ENCODE measurements at regions not wholly inside any gene's neighbourhood (a gene's known extent, or its start where the extent isn't known, plus 50 kb on each side); places are given as distances from the start of the nearest gene placed in this dataset.

DNA sequence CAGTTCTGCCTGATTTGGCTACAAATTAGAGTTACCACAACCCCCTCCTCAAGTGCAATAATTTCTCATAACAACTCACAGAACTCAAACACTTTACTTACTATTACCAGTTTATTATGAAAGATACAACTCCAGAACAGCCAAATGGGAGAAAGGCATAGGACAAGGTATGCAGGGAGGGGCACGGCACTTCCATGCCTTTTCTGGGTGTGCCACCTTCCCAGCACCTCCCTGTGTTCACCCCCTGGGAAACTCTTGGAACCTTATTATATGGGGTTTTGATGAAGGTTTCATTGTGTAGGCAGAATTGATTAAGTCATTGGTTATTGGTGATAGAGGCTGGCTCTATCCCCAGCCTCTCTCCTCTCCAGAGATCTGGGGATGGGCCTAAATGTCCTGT is 66.6 kb upstream of the RAP2B start:
- no peak overlapping the region for H3K27ac ChIP-seq
- no peak for TF ChIP-seq ZFX (IDR thresholded peaks at IDR 0.05; ENCODE audit: borderline replicate concordance)
- TF ChIP-seq, protein P1, sequence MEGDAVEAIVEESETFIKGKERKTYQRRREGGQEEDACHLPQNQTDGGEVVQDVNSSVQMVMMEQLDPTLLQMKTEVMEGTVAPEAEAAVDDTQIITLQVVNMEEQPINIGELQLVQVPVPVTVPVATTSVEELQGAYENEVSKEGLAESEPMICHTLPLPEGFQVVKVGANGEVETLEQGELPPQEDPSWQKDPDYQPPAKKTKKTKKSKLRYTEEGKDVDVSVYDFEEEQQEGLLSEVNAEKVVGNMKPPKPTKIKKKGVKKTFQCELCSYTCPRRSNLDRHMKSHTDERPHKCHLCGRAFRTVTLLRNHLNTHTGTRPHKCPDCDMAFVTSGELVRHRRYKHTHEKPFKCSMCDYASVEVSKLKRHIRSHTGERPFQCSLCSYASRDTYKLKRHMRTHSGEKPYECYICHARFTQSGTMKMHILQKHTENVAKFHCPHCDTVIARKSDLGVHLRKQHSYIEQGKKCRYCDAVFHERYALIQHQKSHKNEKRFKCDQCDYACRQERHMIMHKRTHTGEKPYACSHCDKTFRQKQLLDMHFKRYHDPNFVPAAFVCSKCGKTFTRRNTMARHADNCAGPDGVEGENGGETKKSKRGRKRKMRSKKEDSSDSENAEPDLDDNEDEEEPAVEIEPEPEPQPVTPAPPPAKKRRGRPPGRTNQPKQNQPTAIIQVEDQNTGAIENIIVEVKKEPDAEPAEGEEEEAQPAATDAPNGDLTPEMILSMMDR (IDR thresholded peaks at IDR 0.05) = no peak

DNA sequence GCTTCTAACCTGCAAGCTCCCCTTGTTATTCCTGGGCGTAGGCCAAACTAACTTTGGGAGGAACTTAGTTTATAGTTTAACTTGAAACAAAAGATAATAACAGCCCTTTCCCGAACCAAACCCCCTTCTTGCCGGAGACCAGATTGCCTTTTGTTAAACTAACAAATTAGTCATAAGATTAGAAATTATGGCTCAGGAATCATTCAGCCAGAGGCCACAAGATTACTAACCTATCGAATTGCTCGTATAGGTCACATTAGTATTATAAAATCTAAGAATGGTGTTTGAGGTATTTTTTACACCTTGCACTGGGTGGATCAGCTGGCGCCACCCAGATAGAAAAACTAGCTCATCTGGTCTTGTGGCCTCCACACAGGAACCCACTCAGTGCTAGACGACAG is 65.3 kb upstream of the RAP2B start:
- no peak overlapping the region for H3K27ac ChIP-seq
- TF ChIP-seq, protein P1 (IDR thresholded peaks at IDR 0.05) = no peak
- no peak for TF ChIP-seq ZFX (IDR thresholded peaks at IDR 0.05; ENCODE audit: borderline replicate concordance)

DNA sequence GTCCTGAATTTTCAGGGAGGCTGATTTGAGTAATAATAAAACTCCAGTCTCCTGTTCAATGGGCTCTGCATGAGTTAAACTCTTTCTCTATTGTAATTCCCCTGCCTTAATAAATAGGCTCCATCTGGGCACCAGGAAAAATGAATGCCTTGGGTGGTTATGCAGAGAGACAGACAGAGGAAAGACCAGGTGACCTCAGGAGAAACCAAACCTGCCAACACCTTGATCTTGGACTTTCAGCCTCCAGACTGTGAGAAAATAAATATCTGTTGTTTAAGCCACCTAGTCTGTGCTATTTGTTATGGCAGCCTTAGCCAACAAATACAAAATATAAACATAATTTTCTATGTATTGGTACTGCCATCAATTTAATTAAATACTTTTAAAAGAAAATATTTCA is 64.8 kb upstream of the RAP2B start:
- H3K27ac ChIP-seq = no peak overlapping the region
- TF ChIP-seq, protein P1 (IDR thresholded peaks at IDR 0.05) = no peak
- TF ChIP-seq ZFX (IDR thresholded peaks at IDR 0.05; ENCODE audit: borderline replicate concordance) = no peak

DNA sequence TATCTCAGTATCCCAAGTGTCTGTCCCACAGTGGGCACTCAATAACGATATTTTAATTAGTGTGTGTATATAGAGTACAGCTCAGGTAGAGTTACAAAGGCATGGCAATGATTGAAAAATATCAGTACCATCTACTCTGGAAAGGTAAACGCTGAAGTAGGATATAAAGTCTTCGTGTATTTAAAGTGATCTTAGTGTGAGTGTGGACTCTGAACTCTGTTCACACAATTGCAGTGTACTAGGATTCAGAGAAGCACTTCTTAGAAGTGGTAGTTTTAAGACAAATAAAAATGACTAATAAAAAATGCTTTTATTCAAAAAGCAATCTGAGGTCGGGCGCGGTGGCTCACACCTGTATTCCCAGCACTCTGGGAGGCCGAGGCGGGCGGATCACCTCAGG is 62.9 kb upstream of the RAP2B start:
- no peak overlapping the region for H3K27ac ChIP-seq
- no peak for TF ChIP-seq ZFX (IDR thresholded peaks at IDR 0.05; ENCODE audit: borderline replicate concordance)
- TF ChIP-seq, protein P1 (IDR thresholded peaks at IDR 0.05) = no peak

DNA sequence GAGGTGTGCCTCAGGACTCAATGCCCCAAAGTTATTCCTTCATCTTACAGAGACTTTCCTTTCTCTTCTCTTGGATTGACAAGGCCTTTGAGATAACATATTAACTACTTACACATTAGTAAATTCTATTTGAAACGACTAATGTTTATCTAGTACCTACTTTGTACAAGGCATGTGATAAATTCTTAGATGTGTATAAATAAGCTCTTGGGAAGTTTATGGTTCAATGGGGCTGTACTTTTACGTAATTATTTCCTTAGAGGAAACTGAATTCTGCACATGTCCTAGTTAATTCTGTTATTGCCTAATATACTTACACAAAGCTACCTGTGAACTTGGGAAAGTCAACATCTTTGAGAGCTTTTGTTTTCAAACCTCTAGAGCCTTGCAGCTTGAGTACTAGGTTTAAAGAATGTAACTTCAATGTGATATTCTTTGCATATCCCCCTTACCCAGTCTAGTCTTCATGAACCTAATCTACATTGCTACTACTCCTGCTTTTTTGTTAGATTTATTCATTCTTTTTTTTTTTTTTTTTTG is 58.5 kb upstream of the RAP2B start:
- H3K27ac ChIP-seq = no peak overlapping the region
- no peak for TF ChIP-seq ZFX (IDR thresholded peaks at IDR 0.05; ENCODE audit: borderline replicate concordance)
- TF ChIP-seq, protein P1 (IDR thresholded peaks at IDR 0.05) = no peak

DNA sequence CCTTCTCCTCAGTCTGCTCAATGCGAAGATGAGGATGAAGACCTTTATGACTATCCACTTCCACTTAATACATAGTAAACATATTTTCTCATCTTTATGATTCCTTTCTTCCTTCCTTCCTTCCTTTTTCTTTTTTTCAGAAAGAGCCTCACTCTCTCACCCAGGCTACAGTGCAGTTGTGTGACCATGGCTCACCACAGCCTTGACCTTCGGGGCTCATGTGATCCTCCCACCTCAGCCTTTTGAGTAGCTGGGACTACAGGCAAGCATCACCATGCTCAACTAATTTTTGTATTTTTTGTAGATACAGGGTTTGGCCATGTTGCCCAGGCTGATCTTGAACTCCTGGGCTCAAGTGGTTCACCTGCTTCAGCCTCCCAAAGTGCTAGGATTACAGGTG is 52.0 kb upstream of the RAP2B start:
- TF ChIP-seq ZFX (IDR thresholded peaks at IDR 0.05; ENCODE audit: borderline replicate concordance) = no peak
- TF ChIP-seq, protein P1 (IDR thresholded peaks at IDR 0.05) = no peak
- no peak overlapping the region for H3K27ac ChIP-seq

DNA sequence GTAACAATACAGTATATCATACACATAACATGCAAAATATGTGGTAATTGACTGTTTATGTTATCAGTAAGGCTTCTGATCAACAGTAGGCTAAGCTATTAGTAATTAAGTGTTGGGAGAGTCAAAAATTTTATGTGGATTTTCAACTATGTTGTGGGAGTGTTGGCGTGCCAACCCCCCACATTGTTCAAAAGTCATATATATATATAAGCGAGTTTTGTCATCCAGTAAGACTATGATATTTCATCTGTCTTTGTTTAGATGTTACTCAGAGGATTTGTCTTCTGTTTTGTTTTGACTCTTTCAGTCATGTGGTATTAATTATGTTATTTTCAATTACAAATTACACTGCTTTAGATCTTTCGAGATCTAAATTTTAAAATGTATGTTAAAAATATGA is 51.0 kb upstream of the RAP2B start:
- TF ChIP-seq ZFX (IDR thresholded peaks at IDR 0.05; ENCODE audit: borderline replicate concordance) = no peak
- TF ChIP-seq, protein P1 (IDR thresholded peaks at IDR 0.05) = no peak
- no peak overlapping the region for H3K27ac ChIP-seq

All from 22Rv1 (cell line).